ENCODE measurements at regions not wholly inside any gene's neighbourhood (a gene's known extent, or its start where the extent isn't known, plus 50 kb on each side); places are given as distances from the start of the nearest gene placed in this dataset.
"Not testable (repeated sequence)": the region's sequence is repeated elsewhere in the genome, so short reads cannot be mapped to it uniquely, and the experiment has no call there.

DNA sequence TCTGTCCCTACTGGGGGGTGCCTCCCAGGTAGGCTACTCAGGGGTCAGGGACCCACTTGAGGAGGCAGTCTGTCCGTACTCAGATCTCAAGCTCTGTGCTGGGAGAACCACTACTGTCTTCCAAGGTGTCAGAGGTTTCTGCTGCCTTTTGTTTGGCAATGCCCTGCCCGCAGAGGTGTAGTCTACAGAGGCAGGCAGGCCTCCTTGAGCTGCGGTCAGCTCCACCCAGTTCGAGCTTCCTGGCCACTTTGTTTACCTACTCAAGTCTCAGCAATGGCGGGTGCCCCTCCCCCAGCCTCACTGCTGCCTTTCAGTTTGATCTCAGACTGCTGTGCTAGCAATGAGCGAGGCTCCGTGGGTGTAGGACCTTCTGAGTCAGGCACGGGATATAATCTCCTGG lies 263.1 kb upstream of the DAB2 start:
- H3K4me1 Mint-ChIP-seq; H3K27ac Mint-ChIP-seq; DNase-seq; CTCF ChIA-PET; H3K27me3 Mint-ChIP-seq; ATAC-seq; H3K4me3 Mint-ChIP-seq; H3K9me3 Mint-ChIP-seq (ENCODE audit: low read depth); H3K36me3 Mint-ChIP-seq: not testable (repeated sequence)

DNA sequence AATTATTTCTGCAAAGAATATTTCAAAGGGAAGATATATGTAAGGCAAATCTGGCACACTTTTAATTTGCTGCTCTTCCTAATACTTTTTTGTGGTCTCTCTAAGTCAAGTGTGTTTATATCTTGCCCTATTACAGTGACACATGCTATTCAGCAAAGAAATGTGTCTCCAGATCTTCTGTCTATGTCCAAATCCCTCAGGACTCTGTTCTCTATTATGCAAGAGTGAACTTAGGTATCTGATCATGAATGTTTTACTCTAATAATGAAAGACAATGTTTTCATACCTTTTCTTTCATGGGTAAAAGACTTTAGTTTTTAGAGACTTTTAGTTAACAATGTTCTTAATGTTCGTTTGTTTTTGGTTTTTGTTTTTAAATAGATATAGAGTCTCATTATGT lies 255.4 kb upstream of the DAB2 start:
- Mint-ChIP-seq H3K27ac (no peak overlapping the region), H3K4me3 (no peak overlapping the region), H3K36me3 (no peaks in the 10 kb centered on the region), H3K27me3 (peaks cover 9% of the 10 kb centered on the region), H3K4me1 (no peaks in the 10 kb centered on the region), H3K9me3 (ENCODE audit: low read depth) (no peaks in the 10 kb centered on the region)
- ATAC-seq, result no peak
- CTCF ChIA-PET, result no interaction called here
- DNase-seq, result no peak

DNA sequence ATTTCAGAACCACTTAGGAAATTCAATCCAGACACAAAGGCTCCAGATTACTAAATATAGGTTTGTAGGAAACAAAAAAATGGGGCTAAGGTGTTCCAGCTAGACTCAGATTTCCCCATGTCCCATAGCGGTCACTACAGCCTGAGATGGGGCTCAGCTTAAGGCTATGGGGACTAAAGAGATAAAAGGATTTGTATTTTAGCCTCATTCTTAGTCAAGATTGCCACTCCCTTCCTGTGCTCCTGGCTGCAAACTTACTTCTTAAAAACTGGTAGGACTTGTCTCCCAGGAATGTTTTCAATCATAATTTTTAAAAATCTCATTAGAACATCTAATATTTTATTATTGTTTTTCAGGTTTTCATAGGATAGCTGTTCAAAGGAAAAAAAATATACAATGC lies 253.8 kb upstream of the DAB2 start:
- no peaks in the 10 kb centered on the region for H3K4me1 Mint-ChIP-seq
- no peaks in the 10 kb centered on the region for H3K36me3 Mint-ChIP-seq
- ATAC-seq, result no peak
- DNase-seq, result no peak
- H3K27me3 Mint-ChIP-seq, result peaks cover 13% of the 10 kb centered on the region
- CTCF ChIA-PET, result no interaction called here
- H3K4me3 Mint-ChIP-seq, result no peak overlapping the region
- no peaks in the 10 kb centered on the region for H3K9me3 Mint-ChIP-seq (ENCODE audit: low read depth)
- H3K27ac Mint-ChIP-seq, result no peak overlapping the region

DNA sequence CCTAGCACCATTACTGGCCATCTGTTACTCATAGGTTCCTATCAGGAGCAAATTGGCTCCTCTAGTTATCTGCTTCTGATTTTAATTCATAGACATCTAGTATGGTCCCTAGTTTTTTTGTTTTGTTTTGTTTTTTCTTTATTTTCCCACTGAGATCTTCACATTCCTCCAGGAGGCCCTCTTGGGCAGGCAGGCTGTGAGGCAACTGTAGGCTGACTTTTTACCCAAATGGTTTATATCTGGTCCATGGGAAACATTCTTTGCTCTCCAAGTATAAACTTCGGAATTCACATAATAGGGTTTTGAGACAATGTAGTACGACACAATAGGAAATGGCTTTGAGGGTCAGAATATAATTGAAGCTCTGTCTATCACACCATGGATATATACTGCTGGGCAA lies 250.9 kb upstream of the DAB2 start:
- ATAC-seq (no peak), DNase-seq (no peak)
- H3K27ac Mint-ChIP-seq, result no peak overlapping the region
- H3K4me1 Mint-ChIP-seq, result no peaks in the 10 kb centered on the region
- no peaks in the 10 kb centered on the region for H3K36me3 Mint-ChIP-seq
- CTCF ChIA-PET, result no interaction called here
- H3K4me3 Mint-ChIP-seq, result no peak overlapping the region
- H3K9me3 Mint-ChIP-seq (ENCODE audit: low read depth), result no peaks in the 10 kb centered on the region
- H3K27me3 Mint-ChIP-seq, result peaks cover 13% of the 10 kb centered on the region

DNA sequence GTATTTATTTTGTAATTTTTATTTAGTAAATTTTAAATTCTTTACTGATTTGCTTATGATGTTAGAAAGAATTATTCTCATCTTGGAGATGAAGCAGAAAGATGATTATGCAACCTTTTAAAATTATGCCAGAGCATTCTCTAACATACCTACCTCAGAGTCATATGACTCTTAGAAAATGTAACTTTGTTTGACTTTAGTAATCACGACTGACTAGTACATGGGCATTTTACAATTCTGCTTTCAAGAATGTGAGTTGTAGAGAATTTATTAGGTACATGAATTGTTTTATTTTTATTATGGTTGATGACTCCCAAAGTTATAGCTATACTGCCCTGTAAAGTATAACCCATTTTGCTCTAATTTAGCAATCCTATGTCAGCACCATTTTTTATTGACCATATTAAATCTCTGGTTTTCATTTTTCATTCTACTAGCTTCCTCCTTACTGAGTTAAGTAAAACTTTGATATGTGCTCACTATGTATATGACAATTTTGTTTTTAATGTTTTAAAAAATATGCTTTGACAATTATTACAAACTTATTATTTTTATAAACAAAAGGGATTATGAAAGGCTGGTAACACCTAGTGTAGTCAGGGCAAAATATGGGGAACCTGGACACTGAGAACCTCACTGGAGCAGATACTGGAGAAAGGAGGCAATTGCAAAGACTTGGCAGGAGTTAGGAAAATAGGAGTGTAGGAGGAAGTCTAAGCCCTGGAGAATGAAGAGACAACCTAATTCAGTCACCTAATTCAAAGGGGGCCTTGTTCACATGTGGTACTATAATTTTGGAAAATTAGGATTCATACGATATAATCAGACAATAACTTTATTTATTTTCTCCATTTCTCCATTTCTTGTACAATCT lies 249.7 kb upstream of the DAB2 start:
- H3K27me3 Mint-ChIP-seq, result peaks cover 13% of the 10 kb centered on the region
- ATAC-seq, result no peak
- no peaks in the 10 kb centered on the region for H3K4me1 Mint-ChIP-seq
- no peaks in the 10 kb centered on the region for H3K9me3 Mint-ChIP-seq (ENCODE audit: low read depth)
- no peak overlapping the region for H3K27ac Mint-ChIP-seq
- no peak overlapping the region for H3K4me3 Mint-ChIP-seq
- no peaks in the 10 kb centered on the region for H3K36me3 Mint-ChIP-seq
- CTCF ChIA-PET, result no interaction called here
- no peak for DNase-seq

DNA sequence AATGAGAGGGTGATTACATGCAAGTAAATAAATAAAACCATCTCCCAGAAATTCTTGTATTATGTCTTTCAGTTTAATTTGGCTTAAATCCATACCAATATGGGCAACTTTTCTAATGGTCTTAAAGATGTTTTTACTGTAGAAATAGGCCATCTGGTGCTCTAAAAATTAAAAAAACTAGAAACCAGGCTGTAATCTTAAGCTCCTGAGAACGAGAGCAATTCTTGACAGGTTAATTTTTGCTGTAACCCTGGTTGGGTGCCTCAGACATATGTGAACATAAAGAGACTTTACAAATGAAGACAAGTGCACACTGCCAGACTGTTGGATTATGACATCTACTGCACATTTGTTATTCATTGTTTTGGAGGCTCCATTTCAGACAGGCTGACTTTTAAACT lies 246.8 kb upstream of the DAB2 start:
- DNase-seq (no peak), ATAC-seq (no peak)
- Mint-ChIP-seq H3K4me3 (no peak overlapping the region), H3K9me3 (ENCODE audit: low read depth) (no peaks in the 10 kb centered on the region), H3K27me3 (peaks cover 16% of the 10 kb centered on the region), H3K36me3 (no peaks in the 10 kb centered on the region), H3K4me1 (no peaks in the 10 kb centered on the region), H3K27ac (no peak overlapping the region)
- CTCF ChIA-PET, result no interaction called here

DNA sequence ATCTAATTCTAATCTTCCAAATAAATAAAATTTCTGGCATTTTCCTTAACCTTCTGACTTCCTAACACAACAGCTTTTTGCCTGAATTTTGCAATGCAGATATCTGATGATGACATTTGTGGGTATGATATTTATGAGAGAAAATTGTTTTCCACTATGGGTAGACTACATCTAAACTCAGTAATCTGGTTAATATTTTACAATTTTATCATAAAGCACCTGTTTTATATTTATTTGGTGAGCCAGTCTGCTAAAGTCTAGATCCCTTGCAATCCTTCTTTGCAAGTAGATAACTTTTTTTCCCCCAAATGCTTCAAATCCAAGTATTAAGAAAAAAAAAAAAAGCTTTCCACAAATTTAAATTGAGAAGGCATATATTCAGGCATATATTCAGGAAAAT lies 246.2 kb upstream of the DAB2 start:
- CTCF ChIA-PET, result no interaction called here
- Mint-ChIP-seq H3K27me3 (peaks cover 16% of the 10 kb centered on the region), H3K36me3 (no peaks in the 10 kb centered on the region), H3K4me1 (no peaks in the 10 kb centered on the region), H3K4me3 (no peak overlapping the region), H3K9me3 (ENCODE audit: low read depth) (no peaks in the 10 kb centered on the region), H3K27ac (no peak overlapping the region)
- DNase-seq, result no peak
- no peak for ATAC-seq

DNA sequence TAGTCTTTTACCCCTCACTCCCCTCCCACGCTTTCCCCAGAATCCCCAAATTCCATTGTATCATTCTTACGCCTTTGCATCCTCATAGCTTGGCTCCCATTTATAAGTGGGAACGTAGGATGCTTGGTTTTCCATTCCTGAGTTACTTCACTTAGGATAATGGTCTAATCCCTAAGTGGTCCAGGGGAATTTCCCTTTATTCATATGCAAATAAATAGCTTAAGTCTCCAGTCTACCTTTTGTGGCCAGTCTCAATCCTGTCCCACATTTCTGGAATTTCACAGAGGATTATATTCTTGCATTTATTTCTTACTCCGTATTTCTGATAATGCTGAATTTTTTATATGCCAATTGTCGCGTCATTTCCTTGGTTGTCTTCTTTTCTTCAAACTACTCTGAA lies 245.6 kb upstream of the DAB2 start:
- CTCF ChIA-PET, result no interaction called here

DNA sequence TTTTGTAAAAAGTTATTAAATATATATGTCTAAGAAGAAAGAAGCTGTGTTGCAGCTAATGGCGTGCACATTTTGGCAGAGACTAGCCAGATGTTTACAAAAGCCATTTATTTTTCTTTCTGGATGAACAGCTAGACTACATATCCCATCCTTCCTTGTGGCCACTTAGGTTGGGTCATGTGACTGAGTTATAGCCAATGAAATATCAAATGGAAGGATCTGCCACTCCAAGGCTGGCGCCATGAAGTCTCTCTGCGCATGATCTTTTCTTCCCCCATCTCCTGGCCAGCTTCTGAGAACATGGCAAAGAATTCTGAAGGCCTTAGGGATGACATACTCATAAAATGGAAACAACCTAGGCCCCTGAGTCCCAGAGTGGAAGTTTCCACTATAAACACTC lies 244.2 kb upstream of the DAB2 start:
- CTCF ChIA-PET, result interaction anchor here (0.6 kb wide), 1 partner anchor 19 kb away, joined by 3 read pairs; no protein-coding TSS in a partner anchor
- H3K4me3 Mint-ChIP-seq, result no peak overlapping the region
- no peak for ATAC-seq

More for the DNA sequence above, 245.6 kb upstream of the DAB2 start:
- Mint-ChIP-seq H3K27me3 (peaks cover 12% of the 10 kb centered on the region), H3K36me3 (no peaks in the 10 kb centered on the region), H3K27ac (no peak overlapping the region), H3K4me1 (no peaks in the 10 kb centered on the region), H3K9me3 (ENCODE audit: low read depth) (no peaks in the 10 kb centered on the region), H3K4me3 (no peak overlapping the region)
- no peak for DNase-seq
- no peak for ATAC-seq

DNA sequence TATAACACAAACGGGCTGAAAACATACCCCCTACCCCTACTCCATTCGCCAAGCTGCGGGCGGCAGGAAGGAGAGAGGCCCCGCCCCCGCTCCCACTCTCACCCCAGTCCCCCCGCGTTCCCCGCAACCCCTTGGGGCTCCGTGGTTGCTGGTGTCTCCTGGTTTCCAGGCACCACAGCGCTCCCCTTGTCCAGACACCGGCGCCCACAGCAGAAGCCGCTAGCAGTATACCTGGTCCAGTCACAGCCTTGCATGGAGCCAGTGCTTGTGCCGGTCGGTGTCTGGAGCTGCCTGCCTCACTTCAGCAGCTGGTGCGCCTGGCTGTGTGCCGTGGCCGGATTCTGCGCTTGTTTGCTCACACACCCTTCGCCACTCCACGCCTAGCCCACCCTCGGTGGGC lies 240.5 kb upstream of the DAB2 start:
- no peak for ATAC-seq
- CTCF ChIA-PET, result no interaction called here

More for the DNA sequence above, 244.2 kb upstream of the DAB2 start:
- H3K27me3 Mint-ChIP-seq, result peaks cover 7% of the 10 kb centered on the region
- H3K9me3 Mint-ChIP-seq (ENCODE audit: low read depth), result no peaks in the 10 kb centered on the region
- no peaks in the 10 kb centered on the region for H3K4me1 Mint-ChIP-seq
- DNase-seq, result no peak
- no peak overlapping the region for H3K27ac Mint-ChIP-seq
- H3K36me3 Mint-ChIP-seq, result no peaks in the 10 kb centered on the region

DNA sequence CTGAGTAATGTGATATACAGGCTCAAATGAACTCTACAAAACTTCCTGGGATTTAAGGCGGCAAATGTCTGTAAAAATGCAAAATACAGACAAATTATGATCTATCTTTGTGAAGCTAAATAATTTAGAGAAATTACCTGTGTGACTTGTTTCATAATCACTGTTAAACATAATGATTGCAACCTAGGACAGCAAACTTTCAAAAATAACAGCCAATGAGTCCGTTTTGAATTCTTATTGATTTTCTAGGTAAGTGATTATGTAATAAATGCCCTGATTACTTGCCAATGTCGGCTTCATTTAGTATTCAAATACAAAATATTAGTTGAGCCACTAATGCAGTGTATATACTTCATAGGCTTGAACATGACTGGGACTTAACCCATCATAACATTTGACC lies 238.2 kb upstream of the DAB2 start:
- peaks cover 15% of the 10 kb centered on the region for H3K4me1 Mint-ChIP-seq
- H3K4me3 Mint-ChIP-seq, result no peak overlapping the region
- CTCF ChIA-PET, result no interaction called here
- H3K27ac Mint-ChIP-seq, result no peak overlapping the region
- H3K27me3 Mint-ChIP-seq, result peaks cover 15% of the 10 kb centered on the region
- DNase-seq, result no peak
- no peak for ATAC-seq
- no peaks in the 10 kb centered on the region for H3K9me3 Mint-ChIP-seq (ENCODE audit: low read depth)
- no peaks in the 10 kb centered on the region for H3K36me3 Mint-ChIP-seq

More for the DNA sequence above, 240.5 kb upstream of the DAB2 start:
- DNase-seq, result no peak
- Mint-ChIP-seq H3K27me3 (peaks cover 14% of the 10 kb centered on the region), H3K9me3 (ENCODE audit: low read depth) (no peaks in the 10 kb centered on the region), H3K27ac (no peak overlapping the region), H3K4me3 (no peak overlapping the region), H3K36me3 (no peaks in the 10 kb centered on the region), H3K4me1 (peaks cover 5% of the 10 kb centered on the region)

DNA sequence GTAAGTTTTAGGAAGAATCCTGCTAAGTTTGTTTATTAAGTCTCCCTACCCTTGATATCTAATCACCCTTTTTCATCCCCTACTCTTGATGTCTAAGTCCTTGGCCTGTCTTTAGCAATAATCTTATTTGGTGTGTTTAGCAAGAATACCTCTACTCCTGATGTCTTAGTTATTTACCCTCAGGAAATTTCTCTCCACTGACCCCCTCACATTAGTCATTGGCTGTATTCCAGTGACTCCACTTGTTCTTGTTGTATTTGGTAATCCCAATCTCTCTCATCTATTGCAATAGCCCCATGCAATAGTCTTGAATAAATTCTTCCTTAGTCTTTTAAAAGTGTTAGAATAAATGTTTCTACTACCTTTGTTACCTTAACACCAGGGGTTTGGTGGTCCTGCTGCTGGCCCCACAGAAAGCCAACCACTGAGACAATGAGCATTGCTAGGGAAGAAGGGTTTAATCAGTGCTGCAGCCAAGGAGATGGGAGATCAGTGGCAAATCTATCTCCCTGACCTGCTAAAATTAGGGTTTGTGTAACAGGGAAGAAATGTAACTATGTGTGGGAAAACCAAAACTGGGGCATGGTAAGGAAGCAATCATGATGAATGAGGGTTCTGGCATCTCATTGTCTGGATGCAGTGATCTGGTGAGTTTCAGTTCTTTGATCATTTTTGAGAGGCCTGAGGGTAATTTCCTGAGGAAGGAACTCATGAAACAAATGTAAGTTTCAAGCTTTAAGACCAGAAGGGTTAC lies 236.4 kb upstream of the DAB2 start:
- no peak overlapping the region for H3K4me3 Mint-ChIP-seq
- no peak overlapping the region for H3K27ac Mint-ChIP-seq
- CTCF ChIA-PET, result no interaction called here
- no peak for ATAC-seq
- H3K27me3 Mint-ChIP-seq, result peaks cover 27% of the 10 kb centered on the region
- H3K36me3 Mint-ChIP-seq, result no peaks in the 10 kb centered on the region
- no peak for DNase-seq
- no peaks in the 10 kb centered on the region for H3K9me3 Mint-ChIP-seq (ENCODE audit: low read depth)
- H3K4me1 Mint-ChIP-seq, result peaks cover 20% of the 10 kb centered on the region

DNA sequence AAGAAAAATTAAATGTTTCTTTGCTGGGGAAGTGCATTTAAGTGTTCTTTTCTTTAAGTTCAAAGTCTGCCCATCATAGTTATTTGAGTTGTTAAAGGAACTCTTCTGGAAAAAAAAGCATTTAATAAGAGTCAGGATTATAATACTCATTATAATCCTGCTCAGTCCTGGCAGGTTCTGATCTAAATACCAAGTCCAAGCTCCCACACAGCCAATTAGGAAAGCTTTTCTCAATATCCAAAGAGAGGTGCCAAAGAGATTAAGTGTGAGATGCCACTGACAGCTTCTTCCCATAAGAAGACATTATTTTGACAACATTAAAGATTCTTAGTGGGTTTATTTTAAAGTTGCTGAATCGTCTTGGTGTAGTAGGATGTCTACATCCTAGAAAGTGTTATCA lies 235.2 kb upstream of the DAB2 start:
- H3K9me3 Mint-ChIP-seq (ENCODE audit: low read depth), result no peaks in the 10 kb centered on the region
- peaks cover 31% of the 10 kb centered on the region for H3K27me3 Mint-ChIP-seq
- CTCF ChIA-PET, result no interaction called here
- no peak for DNase-seq
- ATAC-seq, result no peak
- H3K4me1 Mint-ChIP-seq, result peaks cover 20% of the 10 kb centered on the region
- H3K4me3 Mint-ChIP-seq, result no peak overlapping the region
- no peak overlapping the region for H3K27ac Mint-ChIP-seq
- H3K36me3 Mint-ChIP-seq, result no peaks in the 10 kb centered on the region

DNA sequence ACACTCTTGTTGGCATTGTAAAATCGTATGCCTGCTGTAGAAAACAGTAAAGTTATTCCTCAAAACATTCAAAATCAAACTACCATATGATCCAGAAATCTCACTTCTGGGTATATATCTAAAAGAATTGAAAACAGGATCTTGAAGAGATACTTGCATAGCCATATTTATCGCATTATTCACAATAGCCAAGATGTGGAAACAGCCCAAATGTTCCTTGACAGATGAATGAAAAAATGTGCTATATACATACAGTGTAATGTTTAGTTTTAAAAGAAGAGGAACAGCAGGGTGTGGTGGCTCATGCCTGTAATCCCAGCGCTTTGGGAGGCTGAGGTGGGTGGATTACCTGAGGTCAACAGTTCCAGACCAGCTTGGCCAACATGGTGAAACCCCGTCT lies 234.1 kb upstream of the DAB2 start:
- DNase-seq (no peak), ATAC-seq (no peak)
- no peaks in the 10 kb centered on the region for H3K36me3 Mint-ChIP-seq
- H3K4me3 Mint-ChIP-seq, result no peak overlapping the region
- H3K27me3 Mint-ChIP-seq, result peaks cover 35% of the 10 kb centered on the region
- H3K4me1 Mint-ChIP-seq, result peaks cover 20% of the 10 kb centered on the region
- H3K9me3 Mint-ChIP-seq (ENCODE audit: low read depth), result no peaks in the 10 kb centered on the region
- no peak overlapping the region for H3K27ac Mint-ChIP-seq
- CTCF ChIA-PET, result no interaction called here

Data from activated CD8-positive, alpha-beta memory T cell treated with anti-CD3 and anti-CD28 coated beads, Interleukin-2, amount 10 ng/mL, durations not matched to agents 7 days and 5 days (primary cell).